ENCODE measurements at regions not wholly inside any gene's neighbourhood (a gene's known extent, or its start where the extent isn't known, plus 50 kb on each side); places are given as distances from the start of the nearest gene placed in this dataset.
"Not testable (repeated sequence)": the region's sequence is repeated elsewhere in the genome, so short reads cannot be mapped to it uniquely, and the experiment has no call there.

DNA sequence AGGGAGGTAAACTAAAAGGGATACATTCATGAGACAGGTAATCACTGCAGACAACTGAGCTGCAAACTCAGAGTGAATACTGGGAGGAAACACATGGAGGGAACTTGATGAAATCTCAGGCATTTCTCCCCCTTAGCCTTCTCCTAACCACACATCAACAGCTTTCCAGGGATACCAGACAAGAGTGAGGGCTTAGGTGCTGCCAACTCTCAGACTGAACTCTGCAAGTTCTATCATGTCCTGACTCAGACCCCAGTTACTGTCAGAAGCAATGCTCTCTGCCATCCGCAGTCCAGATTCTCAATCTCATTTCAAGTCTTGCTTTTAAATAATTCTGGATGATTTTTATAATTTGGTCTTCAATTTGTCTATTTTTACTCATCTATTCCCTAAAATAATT lies 267.3 kb downstream of the LTN1 start:
- DNase-seq (ENCODE audit: low read depth in 4 of 4, low spot score in 3 of 4), result no peak

DNA sequence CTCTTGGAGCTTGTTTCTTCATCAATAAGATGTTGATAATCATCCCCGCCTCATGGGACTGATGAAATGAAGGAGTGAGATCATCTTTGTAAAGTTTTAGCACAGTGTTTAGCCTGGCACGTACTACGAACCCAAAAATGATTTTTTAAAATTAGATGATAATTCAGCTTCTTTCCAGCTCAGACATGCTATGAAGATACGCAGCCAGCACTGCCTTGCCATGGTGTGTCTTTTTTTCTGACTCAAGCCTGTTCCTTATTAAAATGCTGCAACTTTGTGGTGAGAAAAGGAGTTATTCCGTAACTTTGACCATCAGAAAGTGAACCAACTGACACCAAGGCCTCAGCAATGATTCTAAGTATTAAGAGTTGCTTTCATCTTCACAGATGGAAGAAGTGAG lies 269.0 kb downstream of the LTN1 start:
- DNase-seq (ENCODE audit: low read depth in 4 of 4, low spot score in 3 of 4), result no peak

DNA sequence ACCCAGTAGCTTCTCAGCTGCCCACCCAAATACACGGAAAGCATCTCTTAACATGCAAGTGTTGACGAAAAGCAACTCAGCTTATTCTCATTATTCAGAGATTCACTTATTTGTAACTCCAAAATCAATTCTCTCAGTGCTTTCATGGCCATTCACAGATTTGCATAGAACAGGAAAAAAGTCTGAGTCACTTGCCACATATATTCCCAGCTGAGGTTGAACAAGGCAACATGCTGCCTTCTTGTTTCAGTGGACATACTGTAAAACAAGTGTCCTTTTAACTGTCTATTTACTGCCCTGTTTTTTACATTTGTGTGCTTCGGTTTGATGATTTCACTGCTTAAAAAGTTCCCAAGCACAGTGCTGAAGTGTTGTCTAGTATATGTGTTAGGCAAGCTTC lies 273.0 kb downstream of the LTN1 start:
- no peak for DNase-seq (ENCODE audit: low read depth in 4 of 4, low spot score in 3 of 4)

- DNase-seq (ENCODE audit: low read depth in 4 of 4, low spot score in 3 of 4), result no peak
Observed at GRCh38 chr21:28714777-28715464, 277.8 kb downstream of the LTN1 start.

DNA sequence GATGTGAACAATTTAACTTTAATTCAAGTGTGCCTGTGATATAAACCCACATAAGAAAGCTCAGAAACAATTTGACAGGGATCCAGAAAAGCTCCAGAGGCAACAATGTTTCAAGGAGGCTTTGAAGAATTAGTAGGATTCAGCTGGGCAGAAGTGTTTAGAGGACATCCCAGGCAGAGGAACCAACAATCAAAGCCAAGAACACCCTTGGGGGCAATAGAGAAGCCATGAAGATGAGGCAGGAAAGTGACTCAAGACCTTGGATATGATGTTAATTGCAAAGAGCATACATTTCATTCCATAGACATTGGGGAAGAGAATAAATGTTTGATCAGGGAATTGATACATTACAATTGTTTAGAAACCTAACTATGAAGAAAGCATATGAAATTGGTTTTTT lies 280.3 kb downstream of the LTN1 start:
- DNase-seq (ENCODE audit: low read depth in 4 of 4, low spot score in 3 of 4), result no peak

GRCh38 chr21:28705616-28706015 lies 287.1 kb downstream of the LTN1 start:
- DNase-seq (ENCODE audit: low read depth in 4 of 4, low spot score in 3 of 4), result no peak

GRCh38 chr21:28704746-28705145 lies 287.9 kb downstream of the LTN1 start:
- peak in 1 of 4 donors; percentile 14 for DNase-seq (ENCODE audit: low read depth in 4 of 4, low spot score in 3 of 4)

DNA sequence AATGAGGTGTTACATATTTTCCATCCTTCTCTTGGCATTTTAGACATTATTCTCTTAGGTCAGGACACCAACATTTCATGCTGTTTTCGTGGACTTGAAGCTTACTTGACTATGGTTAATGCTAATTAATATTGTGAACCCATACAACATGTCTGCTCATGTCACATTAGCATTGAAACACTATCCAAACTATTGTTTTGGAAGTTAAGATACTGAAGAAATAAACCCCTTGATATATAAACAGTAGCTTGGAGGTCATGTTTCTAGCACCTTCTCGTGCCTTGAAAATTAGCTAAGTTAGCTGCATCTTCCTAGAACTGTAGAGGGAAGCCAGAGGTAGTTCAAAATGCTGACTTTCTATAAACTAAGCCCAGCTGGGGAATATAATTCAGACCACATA lies 288.8 kb downstream of the LTN1 start:
- no peak for DNase-seq (ENCODE audit: low read depth in 4 of 4, low spot score in 3 of 4)

DNA sequence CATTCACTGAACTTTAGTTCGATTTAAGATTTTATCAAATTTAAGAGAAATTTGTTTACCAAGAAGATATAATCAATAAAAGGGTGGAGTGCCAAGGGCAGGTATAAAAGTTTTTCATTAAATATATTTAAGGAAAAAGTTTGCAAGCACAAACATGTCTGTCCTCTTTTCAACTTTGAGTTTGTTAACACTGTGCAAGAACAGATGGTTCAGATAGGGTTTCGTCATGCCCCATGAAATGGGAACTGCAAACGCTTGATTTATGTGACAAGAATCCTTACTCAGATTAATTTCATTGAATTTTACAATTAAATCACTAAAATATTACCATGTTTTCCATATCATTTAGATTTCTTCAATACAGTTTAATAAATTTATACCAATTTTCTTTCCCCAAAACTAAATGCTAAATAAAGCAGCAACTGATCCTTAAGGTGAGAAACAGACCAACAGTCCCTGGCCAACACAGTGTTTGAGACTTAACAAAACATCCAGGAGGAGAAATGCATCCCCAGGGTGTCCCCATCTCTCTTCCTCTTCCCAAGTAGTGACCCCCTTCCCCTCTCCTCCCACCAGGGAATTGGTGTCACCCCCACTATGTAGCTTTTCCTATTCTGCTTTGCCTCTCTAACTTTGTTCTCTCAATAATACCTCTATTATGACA lies 292.9 kb downstream of the LTN1 start:
- no peak for DNase-seq (ENCODE audit: low read depth in 4 of 4, low spot score in 3 of 4)

DNA sequence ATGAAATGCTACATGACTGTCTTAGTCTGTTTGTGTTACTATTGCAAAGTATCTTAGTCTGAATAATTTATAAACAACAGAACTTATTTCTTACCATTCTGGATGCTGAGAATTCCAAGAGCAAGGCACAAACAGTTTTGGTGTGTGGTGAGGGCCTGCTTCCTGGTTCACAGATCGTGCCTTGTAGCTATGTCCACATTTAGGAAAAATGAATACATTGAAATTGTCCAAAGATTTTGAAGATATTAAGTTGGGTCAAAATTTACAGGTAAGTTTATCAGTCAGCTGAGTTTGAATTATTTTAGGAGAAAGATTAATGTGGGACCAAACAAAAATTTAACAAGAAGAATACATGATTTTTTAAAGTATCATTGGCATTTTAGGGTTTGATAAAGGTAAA lies 293.5 kb downstream of the LTN1 start:
- no peak for DNase-seq (ENCODE audit: low read depth in 4 of 4, low spot score in 3 of 4)

DNA sequence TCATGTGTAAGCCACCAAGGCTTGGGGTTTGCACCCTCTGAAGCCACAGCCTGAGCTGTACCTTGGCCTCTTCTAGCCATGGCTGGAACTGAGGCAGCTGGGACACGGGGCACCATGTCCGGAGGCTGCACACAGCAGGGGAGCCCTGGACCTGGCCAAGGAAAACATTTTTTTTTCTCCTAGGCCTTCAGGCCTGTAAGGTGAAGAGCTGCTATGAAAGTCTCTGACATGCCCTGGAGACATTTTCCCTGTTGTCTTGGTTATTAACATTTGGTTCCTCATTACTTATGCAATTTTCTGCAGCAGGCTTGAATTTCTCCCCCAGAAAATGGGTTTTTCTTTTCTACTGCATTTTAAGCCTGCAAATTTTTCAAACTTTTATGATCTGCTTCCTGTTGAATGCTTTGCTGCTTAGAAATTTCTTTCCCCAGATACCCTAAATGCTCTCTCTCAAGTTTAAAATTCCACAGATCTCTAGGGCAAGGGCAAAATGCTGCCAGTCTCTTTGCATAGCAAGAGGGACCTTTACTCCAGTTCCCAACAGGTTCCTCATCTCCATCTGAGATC lies 295.8 kb downstream of the LTN1 start:
- no peak for DNase-seq (ENCODE audit: low read depth in 4 of 4, low spot score in 3 of 4)

DNA sequence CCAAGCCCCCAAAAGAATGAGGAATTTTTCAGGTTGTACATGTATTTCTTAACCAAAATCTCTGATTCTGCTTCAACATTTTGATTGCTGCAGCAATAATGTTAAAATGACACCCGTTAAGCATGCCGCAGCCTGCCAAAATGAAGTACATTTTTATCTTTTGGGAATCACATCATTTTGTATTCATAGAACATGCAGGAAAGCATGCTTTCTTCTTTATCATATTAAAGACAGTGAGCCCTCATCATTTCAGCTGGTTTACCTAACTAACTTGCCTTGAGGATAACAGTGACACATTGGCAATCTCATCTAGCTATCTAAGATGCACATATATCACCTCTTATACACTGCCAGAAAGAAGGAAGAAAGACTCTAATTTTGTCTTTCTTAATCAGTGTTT lies 299.2 kb downstream of the LTN1 start:
- no peak for DNase-seq (ENCODE audit: low read depth in 4 of 4, low spot score in 3 of 4)

DNA sequence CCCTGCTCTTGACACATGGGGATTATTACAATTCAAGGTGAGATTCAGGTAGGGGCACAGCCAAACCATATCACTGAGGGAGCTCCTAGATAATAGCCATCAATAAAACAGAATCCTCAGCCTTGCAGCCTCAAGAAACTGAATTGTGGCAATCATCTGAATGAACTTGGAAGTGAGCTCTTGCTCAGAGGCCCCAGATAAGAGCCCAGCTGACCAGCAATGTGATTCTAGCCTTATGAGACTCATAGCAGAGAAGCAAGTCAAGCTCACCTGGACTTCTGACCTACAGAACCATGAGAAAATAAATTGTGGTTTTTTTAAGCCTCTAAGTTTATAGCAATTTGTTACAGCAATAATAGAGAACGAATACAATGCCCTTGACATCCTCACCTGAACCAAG lies 302.5 kb downstream of the LTN1 start:
- DNase-seq (ENCODE audit: low read depth in 4 of 4, low spot score in 3 of 4), result no peak

- DNase-seq (ENCODE audit: low read depth in 4 of 4, low spot score in 3 of 4), result no peak
Observed at GRCh38 chr21:28688381-28688780, 304.3 kb downstream of the LTN1 start.

GRCh38 chr21:28687586-28687985 lies 305.1 kb downstream of the LTN1 start:
- no peak for DNase-seq (ENCODE audit: low read depth in 4 of 4, low spot score in 3 of 4)

DNA sequence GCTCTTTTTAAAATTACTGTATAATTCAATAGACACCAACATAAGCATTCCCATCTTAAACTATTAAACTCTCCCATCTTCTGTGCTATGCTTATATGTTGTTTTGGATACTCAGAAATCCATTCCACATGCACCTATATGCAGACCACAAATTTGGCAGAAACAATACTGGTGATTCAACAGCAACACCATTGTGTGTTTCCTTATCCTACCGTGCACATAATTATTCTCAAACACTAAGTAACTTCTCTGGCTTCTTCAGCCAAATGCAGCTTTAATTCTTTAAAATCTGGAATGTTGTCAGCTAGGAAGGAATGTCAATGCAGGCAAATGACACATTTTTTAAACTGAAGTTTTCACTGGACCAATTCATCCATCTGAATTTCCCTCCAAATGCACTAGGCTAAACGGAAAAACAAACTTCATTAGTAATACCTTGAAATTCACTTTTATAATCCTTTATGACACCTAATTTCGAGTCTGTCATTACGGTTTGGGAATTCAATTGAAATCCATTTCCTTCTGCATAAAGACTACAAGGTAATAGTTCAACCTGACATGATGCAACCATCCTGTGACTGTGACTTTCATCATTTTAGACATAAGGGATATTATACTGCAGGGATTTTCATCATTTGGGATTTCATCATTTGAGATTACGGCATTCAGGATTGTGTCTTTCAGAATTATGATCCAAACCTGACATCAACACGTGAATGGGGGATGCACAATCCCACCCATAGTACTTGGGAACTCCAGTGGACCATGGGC lies 308.5 kb downstream of the LTN1 start:
- no peak for DNase-seq (ENCODE audit: low read depth in 4 of 4, low spot score in 3 of 4)

DNA sequence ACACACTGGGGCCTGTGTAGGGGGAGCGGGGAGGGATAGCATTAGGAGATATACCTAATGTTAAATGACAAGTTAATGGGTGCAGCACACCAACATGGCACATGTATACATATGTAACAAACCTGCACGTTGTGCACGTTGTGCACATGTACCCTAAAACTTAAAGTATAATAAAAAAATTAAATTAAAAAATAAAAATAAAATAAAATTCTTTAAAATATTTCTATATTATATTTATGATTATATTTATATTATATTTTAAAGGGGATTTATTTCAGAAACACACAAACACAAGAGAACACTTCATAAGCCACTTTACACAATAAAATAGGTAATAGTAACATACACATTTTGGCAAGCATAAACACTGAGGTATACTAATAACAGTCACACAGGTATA lies 309.8 kb downstream of the LTN1 start:
- DNase-seq (ENCODE audit: low read depth in 4 of 4, low spot score in 3 of 4), result not testable (repeated sequence)

- not testable (repeated sequence) for DNase-seq (ENCODE audit: low read depth in 4 of 4, low spot score in 3 of 4)
Observed at GRCh38 chr21:28677096-28677495, 315.6 kb downstream of the LTN1 start.

GRCh38 chr21:28675331-28676041 lies 317.2 kb downstream of the LTN1 start:
- DNase-seq (ENCODE audit: low read depth in 4 of 4, low spot score in 3 of 4), result no peak

GRCh38 chr21:28674763-28675162 lies 317.9 kb downstream of the LTN1 start:
- DNase-seq (ENCODE audit: low read depth in 4 of 4, low spot score in 3 of 4), result no peak
